Osteocyte (in vitro differentiated cells): ENCODE measurements at regions not wholly inside any gene's neighbourhood (a gene's known extent, or its start where the extent isn't known, plus 50 kb on each side); places are given as distances from the start of the nearest gene placed in this dataset.

Experiments used
- DNase-seq: peaks from one replicate; pipeline ENCODE4 v3.0.0; 2021; ENCODE audit warnings: mixed read lengths; ENCODE audit not compliant: unreplicated experiment; ENCODE audit errors: extremely low spot score
- H3K27ac Mint-ChIP-seq: one replicate; pipeline ENCODE4 v1.8.0; 2021; ENCODE audit warnings: mild to moderate bottlenecking, mixed read lengths; ENCODE audit not compliant: unreplicated experiment
- H3K27me3 Mint-ChIP-seq: one replicate; pipeline ENCODE4 v1.8.0; 2021; ENCODE audit warnings: mixed read lengths; ENCODE audit not compliant: unreplicated experiment
- H3K36me3 Mint-ChIP-seq: one replicate; pipeline ENCODE4 v1.8.0; 2021; ENCODE audit warnings: mixed read lengths; ENCODE audit not compliant: unreplicated experiment
- H3K4me1 Mint-ChIP-seq: one replicate; pipeline ENCODE4 v1.8.0; 2021; ENCODE audit warnings: mixed read lengths; ENCODE audit not compliant: unreplicated experiment
- H3K4me3 Mint-ChIP-seq: one replicate; pipeline ENCODE4 v1.8.0; 2021; ENCODE audit warnings: mild to moderate bottlenecking, moderate library complexity, mixed read lengths; ENCODE audit not compliant: unreplicated experiment
- H3K9me3 Mint-ChIP-seq: one replicate; pipeline ENCODE4 v1.8.0; 2021; ENCODE audit warnings: mixed read lengths; ENCODE audit not compliant: unreplicated experiment
- CTCF ChIP-seq: fragments of 200-600 bp; sonication (generic); IDR thresholded peaks from 2 replicates; pipeline ENCODE4 v1.5.0; 2021; ENCODE audit warnings: antibody characterized with exemption, mild to moderate bottlenecking, moderate library complexity

- H3K27me3 Mint-ChIP-seq, result no peaks in the 10 kb centered on the region
- peaks cover 18% of the 10 kb centered on the region for H3K9me3 Mint-ChIP-seq
- no peak for TF ChIP-seq CTCF
- DNase-seq, result no peak
- H3K36me3 Mint-ChIP-seq, result peaks cover 6% of the 10 kb centered on the region
- no peaks in the 10 kb centered on the region for H3K4me1 Mint-ChIP-seq
- H3K4me3 Mint-ChIP-seq, result no peak overlapping the region
- H3K27ac Mint-ChIP-seq, result no peak overlapping the region
Measured at GRCh38 chr5:104283136-104283535, 720.5 kb upstream of the NUDT12 start.

DNA sequence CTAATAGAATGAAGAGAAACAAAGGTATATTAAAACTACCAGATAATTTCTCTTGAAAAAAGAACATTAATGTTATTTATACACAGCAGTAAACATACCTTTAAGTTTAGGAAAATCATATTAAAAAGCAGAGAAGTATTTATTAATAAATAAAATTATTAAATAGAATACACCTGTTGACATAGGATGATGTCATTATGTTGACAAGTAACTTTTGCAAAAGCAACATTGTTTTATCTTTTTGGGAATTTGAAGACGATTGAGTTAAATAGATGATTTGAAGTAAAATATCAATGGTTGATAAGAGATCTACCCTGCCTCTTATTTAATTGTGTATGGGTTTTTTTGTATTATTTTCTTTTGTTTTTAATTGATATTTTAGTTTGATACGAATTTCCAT, 711.1 kb upstream of the NUDT12 start:
- no peak overlapping the region for H3K27ac Mint-ChIP-seq

GRCh38 chr5:104267320-104268015, 704.9 kb upstream of the NUDT12 start:
- no peaks in the 10 kb centered on the region for H3K36me3 Mint-ChIP-seq
- H3K9me3 Mint-ChIP-seq, result peaks cover 4% of the 10 kb centered on the region
- peaks cover 4% of the 10 kb centered on the region for H3K4me1 Mint-ChIP-seq
- DNase-seq, result no peak
- H3K27me3 Mint-ChIP-seq, result no peaks in the 10 kb centered on the region
- TF ChIP-seq CTCF, result no peak
- H3K27ac Mint-ChIP-seq, result no peak overlapping the region
- H3K4me3 Mint-ChIP-seq, result no peak overlapping the region

More for the DNA sequence above, 711.1 kb upstream of the NUDT12 start:
- TF ChIP-seq CTCF, result no peak
- no peak overlapping the region for H3K4me3 Mint-ChIP-seq
- H3K27me3 Mint-ChIP-seq, result no peaks in the 10 kb centered on the region
- no peaks in the 10 kb centered on the region for H3K9me3 Mint-ChIP-seq
- no peak for DNase-seq
- no peaks in the 10 kb centered on the region for H3K36me3 Mint-ChIP-seq
- no peaks in the 10 kb centered on the region for H3K4me1 Mint-ChIP-seq

GRCh38 chr5:104266161-104266560, 703.6 kb upstream of the NUDT12 start:
- Mint-ChIP-seq H3K27ac (no peak overlapping the region), H3K9me3 (peaks cover 4% of the 10 kb centered on the region), H3K4me3 (no peak overlapping the region), H3K4me1 (peaks cover 4% of the 10 kb centered on the region), H3K36me3 (no peaks in the 10 kb centered on the region), H3K27me3 (no peaks in the 10 kb centered on the region)
- no peak for TF ChIP-seq CTCF
- DNase-seq, result no peak

GRCh38 chr5:104265531-104266140, 703.0 kb upstream of the NUDT12 start:
- TF ChIP-seq CTCF, result no peak
- H3K27ac Mint-ChIP-seq, result no peak overlapping the region
- no peak for DNase-seq
- H3K4me3 Mint-ChIP-seq, result no peak overlapping the region
- H3K9me3 Mint-ChIP-seq, result peaks cover 4% of the 10 kb centered on the region
- H3K36me3 Mint-ChIP-seq, result no peaks in the 10 kb centered on the region
- H3K4me1 Mint-ChIP-seq, result peaks cover 4% of the 10 kb centered on the region
- H3K27me3 Mint-ChIP-seq, result no peaks in the 10 kb centered on the region
